ENCODE measurements at regions not wholly inside any gene's neighbourhood (a gene's known extent, or its start where the extent isn't known, plus 50 kb on each side); places are given as distances from the start of the nearest gene placed in this dataset.

GRCh38 chr5:3542769-3543168 is 52.9 kb upstream of the IRX1 start:
- Mint-ChIP-seq H3K27ac (no peak overlapping the region), H3K4me1 (no peaks in the 10 kb centered on the region), H3K27me3 (no peaks in the 10 kb centered on the region), H3K4me3 (no peak overlapping the region), H3K36me3 (ENCODE audit: low read depth) (no peaks in the 10 kb centered on the region)
- ATAC-seq (no peak), DNase-seq (no peak)
- H3K9me3 ChIP-seq (ENCODE audit: control insufficient read depth, low read length, poor library complexity, severe bottlenecking), result peaks cover 2% of the 10 kb centered on the region

- H3K36me3 Mint-ChIP-seq (ENCODE audit: low read depth), result no peaks in the 10 kb centered on the region
- H3K9me3 ChIP-seq (ENCODE audit: control insufficient read depth, low read length, poor library complexity, severe bottlenecking), result peaks cover 2% of the 10 kb centered on the region
- no peaks in the 10 kb centered on the region for H3K27me3 Mint-ChIP-seq
- ATAC-seq (no peak), DNase-seq (no peak)
- no peak overlapping the region for H3K27ac Mint-ChIP-seq
- no peak overlapping the region for H3K4me3 Mint-ChIP-seq
- H3K4me1 Mint-ChIP-seq, result no peaks in the 10 kb centered on the region
Measured at GRCh38 chr5:3542158-3542557, 53.5 kb upstream of the IRX1 start.

- Mint-ChIP-seq H3K27me3 (no peaks in the 10 kb centered on the region), H3K36me3 (ENCODE audit: low read depth) (no peaks in the 10 kb centered on the region), H3K27ac (no peak overlapping the region), H3K4me1 (no peaks in the 10 kb centered on the region), H3K4me3 (no peak overlapping the region)
- ATAC-seq (no peak), DNase-seq (no peak)
- H3K9me3 ChIP-seq (ENCODE audit: control insufficient read depth, low read length, poor library complexity, severe bottlenecking), result no peaks in the 10 kb centered on the region
Measured at GRCh38 chr5:3538886-3539285, 56.7 kb upstream of the IRX1 start.

- no peaks in the 10 kb centered on the region for H3K9me3 ChIP-seq (ENCODE audit: control insufficient read depth, low read length, poor library complexity, severe bottlenecking)
- no peak overlapping the region for H3K27ac Mint-ChIP-seq
- ATAC-seq, result no peak
- DNase-seq, result no peak
- H3K27me3 Mint-ChIP-seq, result no peaks in the 10 kb centered on the region
- H3K36me3 Mint-ChIP-seq (ENCODE audit: low read depth), result no peaks in the 10 kb centered on the region
- H3K4me3 Mint-ChIP-seq, result no peak overlapping the region
- no peaks in the 10 kb centered on the region for H3K4me1 Mint-ChIP-seq
Measured at GRCh38 chr5:3537942-3538341, 57.7 kb upstream of the IRX1 start.

GRCh38 chr5:3535414-3536211 is 60.0 kb upstream of the IRX1 start:
- H3K4me3 Mint-ChIP-seq, result no peak overlapping the region
- H3K27me3 Mint-ChIP-seq, result no peaks in the 10 kb centered on the region
- ATAC-seq (no peak), DNase-seq (no peak)
- H3K9me3 ChIP-seq (ENCODE audit: control insufficient read depth, low read length, poor library complexity, severe bottlenecking), result no peaks in the 10 kb centered on the region
- no peaks in the 10 kb centered on the region for H3K36me3 Mint-ChIP-seq (ENCODE audit: low read depth)
- no peaks in the 10 kb centered on the region for H3K4me1 Mint-ChIP-seq
- no peak overlapping the region for H3K27ac Mint-ChIP-seq

- Mint-ChIP-seq H3K36me3 (ENCODE audit: low read depth) (no peaks in the 10 kb centered on the region), H3K27me3 (no peaks in the 10 kb centered on the region), H3K4me1 (no peaks in the 10 kb centered on the region), H3K27ac (no peak overlapping the region), H3K4me3 (no peak overlapping the region)
- ATAC-seq (no peak), DNase-seq (no peak)
- no peaks in the 10 kb centered on the region for H3K9me3 ChIP-seq (ENCODE audit: control insufficient read depth, low read length, poor library complexity, severe bottlenecking)
Measured at GRCh38 chr5:3534997-3535396, 60.6 kb upstream of the IRX1 start.

GRCh38 chr5:3531320-3531986 is 64.2 kb upstream of the IRX1 start:
- H3K4me3 Mint-ChIP-seq, result no peak overlapping the region
- no peaks in the 10 kb centered on the region for H3K27me3 Mint-ChIP-seq
- no peaks in the 10 kb centered on the region for H3K4me1 Mint-ChIP-seq
- DNase-seq (no peak), ATAC-seq (no peak)
- no peaks in the 10 kb centered on the region for H3K9me3 ChIP-seq (ENCODE audit: control insufficient read depth, low read length, poor library complexity, severe bottlenecking)
- no peaks in the 10 kb centered on the region for H3K36me3 Mint-ChIP-seq (ENCODE audit: low read depth)
- no peak overlapping the region for H3K27ac Mint-ChIP-seq

- no peaks in the 10 kb centered on the region for H3K4me1 Mint-ChIP-seq
- H3K4me3 Mint-ChIP-seq, result no peak overlapping the region
- no peaks in the 10 kb centered on the region for H3K27me3 Mint-ChIP-seq
- ATAC-seq, result no peak
- no peak overlapping the region for H3K27ac Mint-ChIP-seq
- DNase-seq, result no peak
- no peaks in the 10 kb centered on the region for H3K36me3 Mint-ChIP-seq (ENCODE audit: low read depth)
- no peaks in the 10 kb centered on the region for H3K9me3 ChIP-seq (ENCODE audit: control insufficient read depth, low read length, poor library complexity, severe bottlenecking)
Measured at GRCh38 chr5:3530251-3530650, 65.4 kb upstream of the IRX1 start.

GRCh38 chr5:3526551-3527185 is 69.0 kb upstream of the IRX1 start:
- H3K36me3 Mint-ChIP-seq (ENCODE audit: low read depth), result no peaks in the 10 kb centered on the region
- H3K27me3 Mint-ChIP-seq, result no peaks in the 10 kb centered on the region
- DNase-seq (no peak), ATAC-seq (no peak)
- no peak overlapping the region for H3K4me3 Mint-ChIP-seq
- H3K4me1 Mint-ChIP-seq, result no peaks in the 10 kb centered on the region
- H3K27ac Mint-ChIP-seq, result no peak overlapping the region
- peaks cover 3% of the 10 kb centered on the region for H3K9me3 ChIP-seq (ENCODE audit: control insufficient read depth, low read length, poor library complexity, severe bottlenecking)

- DNase-seq (no peak), ATAC-seq (no peak)
- Mint-ChIP-seq H3K27ac (no peak overlapping the region), H3K27me3 (no peaks in the 10 kb centered on the region), H3K36me3 (ENCODE audit: low read depth) (no peaks in the 10 kb centered on the region), H3K4me1 (no peaks in the 10 kb centered on the region), H3K4me3 (no peak overlapping the region)
- H3K9me3 ChIP-seq (ENCODE audit: control insufficient read depth, low read length, poor library complexity, severe bottlenecking), result peaks cover 3% of the 10 kb centered on the region
Measured at GRCh38 chr5:3522491-3522890, 73.1 kb upstream of the IRX1 start.

GRCh38 chr5:3518576-3518975 is 77.1 kb upstream of the IRX1 start:
- H3K27ac Mint-ChIP-seq, result no peak overlapping the region
- no peak for ATAC-seq
- peaks cover 2% of the 10 kb centered on the region for H3K9me3 ChIP-seq (ENCODE audit: control insufficient read depth, low read length, poor library complexity, severe bottlenecking)
- H3K36me3 Mint-ChIP-seq (ENCODE audit: low read depth), result no peaks in the 10 kb centered on the region
- H3K27me3 Mint-ChIP-seq, result no peaks in the 10 kb centered on the region
- H3K4me3 Mint-ChIP-seq, result no peak overlapping the region
- H3K4me1 Mint-ChIP-seq, result no peaks in the 10 kb centered on the region
- DNase-seq, result no peak

GRCh38 chr5:3518051-3518450 is 77.6 kb upstream of the IRX1 start:
- DNase-seq, result no peak
- Mint-ChIP-seq H3K36me3 (ENCODE audit: low read depth) (no peaks in the 10 kb centered on the region), H3K27ac (no peak overlapping the region), H3K27me3 (no peaks in the 10 kb centered on the region), H3K4me1 (no peaks in the 10 kb centered on the region), H3K4me3 (no peak overlapping the region)
- H3K9me3 ChIP-seq (ENCODE audit: control insufficient read depth, low read length, poor library complexity, severe bottlenecking), result no peaks in the 10 kb centered on the region
- no peak for ATAC-seq

- Mint-ChIP-seq H3K4me3 (no peak overlapping the region), H3K27ac (no peak overlapping the region), H3K4me1 (no peaks in the 10 kb centered on the region), H3K36me3 (ENCODE audit: low read depth) (no peaks in the 10 kb centered on the region), H3K27me3 (no peaks in the 10 kb centered on the region)
- no peak for ATAC-seq
- H3K9me3 ChIP-seq (ENCODE audit: control insufficient read depth, low read length, poor library complexity, severe bottlenecking), result no peaks in the 10 kb centered on the region
- DNase-seq, result no peak
Measured at GRCh38 chr5:3517348-3517747, 78.3 kb upstream of the IRX1 start.
